DMS153 treated with DMSO at 0.1 percent for 48 hours (cell line): ENCODE measurements at regions not wholly inside any gene's neighbourhood (a gene's known extent, or its start where the extent isn't known, plus 50 kb on each side); places are given as distances from the start of the nearest gene placed in this dataset.
"Not testable (repeated sequence)": the region's sequence is repeated elsewhere in the genome, so short reads cannot be mapped to it uniquely, and the experiment has no call there.

ENCODE experiments used
- DNase-seq: peaks from one replicate; lab custom pipeline; 2025; ENCODE audit not compliant: unreplicated experiment; lab: John Stamatoyannopoulos, UW

DNA sequence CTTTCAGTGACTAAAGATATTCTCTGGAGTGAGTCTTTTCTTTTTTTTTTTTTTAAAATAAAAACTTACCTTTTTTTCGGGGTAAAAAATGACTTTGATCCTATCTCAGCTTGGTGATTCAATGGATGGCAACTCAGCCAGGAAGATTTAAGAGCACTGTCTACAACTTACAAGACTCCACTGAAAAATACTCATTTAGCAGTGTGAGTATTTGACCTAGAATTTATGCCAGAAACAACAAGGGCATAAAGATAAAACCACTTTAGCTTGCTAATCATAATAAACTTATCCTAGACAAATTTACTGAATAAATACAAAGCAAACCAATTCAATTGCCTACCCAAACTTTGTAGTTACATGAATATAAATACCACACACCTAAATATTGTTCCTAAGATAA lies 446.6 kb downstream of the RPS29 start:
- no peak for DNase-seq

DNA sequence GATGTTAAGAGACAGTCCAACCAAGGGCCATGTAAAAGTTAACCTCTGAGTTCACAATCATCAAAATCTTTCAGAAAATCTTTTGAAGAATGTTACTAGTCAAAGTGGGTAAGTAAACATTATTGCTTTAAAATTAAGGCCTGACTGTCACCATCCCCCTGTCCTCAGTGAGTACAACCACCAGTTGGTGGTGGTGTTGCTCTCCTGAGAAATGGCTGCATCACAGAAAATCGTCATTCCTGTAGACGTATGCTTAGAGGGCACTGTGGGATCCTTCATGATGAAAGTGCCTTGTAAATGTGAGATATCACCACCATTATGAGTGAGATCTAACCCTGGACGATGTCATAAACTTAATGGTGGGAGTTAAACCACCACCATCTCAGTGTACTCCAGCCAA lies 451.2 kb downstream of the RPS29 start:
- DNase-seq = no peak

DNA sequence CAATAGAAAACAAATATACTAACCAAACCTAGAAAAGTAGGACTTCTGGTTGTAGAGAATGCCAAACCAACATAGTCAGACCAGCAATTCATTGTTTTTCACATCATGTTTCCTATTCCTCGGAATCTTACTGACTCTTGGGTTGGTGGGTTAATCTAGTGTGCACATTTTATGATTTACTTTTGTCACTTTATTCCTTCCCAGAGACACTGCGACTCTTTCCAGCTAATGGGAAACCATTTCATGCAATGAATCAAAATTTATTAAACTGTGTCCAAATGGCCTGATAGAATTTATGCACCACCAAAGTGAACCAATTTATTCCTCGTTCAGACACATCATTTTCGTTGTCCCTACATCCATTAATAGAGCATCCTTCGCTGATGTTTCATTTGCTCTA lies 464.9 kb downstream of the RPS29 start:
- DNase-seq = no peak

DNA sequence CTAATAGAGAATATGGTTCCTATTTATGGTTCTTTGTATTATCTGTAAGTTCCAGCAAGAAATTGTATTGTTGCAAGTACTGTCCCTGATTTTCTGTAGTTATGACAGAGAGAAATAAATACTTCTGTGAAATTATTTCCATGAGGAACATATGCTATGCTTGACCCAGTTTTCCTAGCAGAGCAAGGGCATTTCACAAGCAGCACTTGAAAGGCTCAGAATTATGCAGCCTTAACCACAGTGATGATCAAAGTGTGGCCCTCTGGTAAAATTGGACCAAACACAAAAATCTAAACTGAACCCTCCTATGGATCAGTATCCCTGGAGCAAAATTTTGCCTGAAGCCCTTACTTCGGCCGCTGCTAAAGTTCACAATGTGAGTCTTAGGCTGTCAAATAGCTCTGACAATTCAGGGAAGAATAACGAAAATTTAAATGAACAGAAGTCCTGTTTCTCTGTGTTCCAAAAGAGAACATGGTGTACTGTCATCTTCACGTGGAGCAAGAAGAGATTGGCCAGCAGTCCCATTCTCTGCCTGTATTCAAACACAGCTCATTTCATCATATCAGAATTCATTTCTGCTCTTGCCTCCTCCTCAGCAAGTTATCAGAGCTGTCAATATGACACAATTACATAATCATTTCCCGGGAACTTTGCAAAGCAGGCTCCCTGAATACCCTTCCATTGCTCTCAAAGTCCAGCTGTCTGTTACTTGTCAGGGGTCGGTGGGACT lies 471.9 kb downstream of the RPS29 start:
- no peak for DNase-seq

- no peak for DNase-seq
Observed at GRCh38 chr14:49106741-49107667, 479.2 kb downstream of the RPS29 start.

- DNase-seq = no peak
Observed at GRCh38 chr14:49105956-49106355, 480.2 kb downstream of the RPS29 start.

DNA sequence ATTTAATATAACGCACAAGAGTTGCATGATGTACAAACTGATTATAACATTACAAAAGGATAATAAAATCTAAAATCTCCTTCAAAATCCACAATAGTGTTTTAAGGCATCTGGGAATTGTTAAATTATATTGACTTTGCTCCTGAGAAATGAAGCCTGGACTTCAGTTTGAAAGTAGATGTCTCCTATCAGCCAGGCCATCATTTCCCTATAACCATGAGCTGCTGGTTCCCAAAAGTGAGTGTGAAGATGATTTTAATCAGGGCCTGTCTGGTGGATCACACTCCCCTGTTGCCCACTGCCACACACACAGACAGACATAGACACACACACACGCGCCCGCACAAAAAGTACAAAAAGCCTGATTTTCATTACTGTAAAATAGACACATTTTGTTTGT lies 480.7 kb downstream of the RPS29 start:
- DNase-seq = no peak

DNA sequence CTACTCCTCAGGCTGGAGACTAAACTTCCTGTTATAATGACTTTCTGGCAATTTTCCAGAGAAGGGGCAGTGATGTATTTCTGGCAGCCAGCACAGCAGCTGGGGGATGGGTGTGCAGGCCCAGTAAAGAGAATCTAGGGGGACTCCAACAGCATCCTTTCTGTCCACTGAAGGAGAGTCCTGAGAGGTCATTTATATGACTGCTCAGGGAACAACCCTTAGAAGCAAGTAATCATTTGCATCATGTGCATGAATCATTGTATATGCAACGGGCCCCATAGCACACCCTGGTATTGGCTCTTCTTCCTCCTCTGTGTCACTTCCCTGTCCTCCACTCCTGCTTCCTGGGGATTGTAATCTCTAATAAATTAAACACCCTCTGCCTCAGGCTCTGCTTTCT lies 493.8 kb downstream of the RPS29 start:
- no peak for DNase-seq

DNA sequence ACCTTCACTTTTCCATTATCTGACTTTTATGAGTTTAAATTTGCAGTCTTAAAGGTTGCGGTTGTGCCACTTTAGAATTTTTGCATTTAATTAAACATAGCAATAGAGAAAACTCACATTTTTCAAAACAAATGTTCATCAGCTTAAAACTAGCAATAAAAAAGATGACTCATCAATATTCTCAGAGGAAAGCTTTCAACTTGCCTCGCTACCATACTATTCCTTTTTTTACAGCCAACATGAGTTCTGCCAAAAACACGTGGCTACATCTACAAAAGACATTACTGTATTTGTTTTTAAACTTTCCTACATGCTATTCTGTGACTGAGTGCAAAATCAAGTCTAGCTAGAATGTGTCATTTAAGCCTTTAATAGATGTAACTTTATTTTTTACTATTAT lies 497.1 kb downstream of the RPS29 start:
- DNase-seq = no peak

- DNase-seq = not testable (repeated sequence)
Observed at GRCh38 chr14:49073292-49073691, 512.9 kb downstream of the RPS29 start.

DNA sequence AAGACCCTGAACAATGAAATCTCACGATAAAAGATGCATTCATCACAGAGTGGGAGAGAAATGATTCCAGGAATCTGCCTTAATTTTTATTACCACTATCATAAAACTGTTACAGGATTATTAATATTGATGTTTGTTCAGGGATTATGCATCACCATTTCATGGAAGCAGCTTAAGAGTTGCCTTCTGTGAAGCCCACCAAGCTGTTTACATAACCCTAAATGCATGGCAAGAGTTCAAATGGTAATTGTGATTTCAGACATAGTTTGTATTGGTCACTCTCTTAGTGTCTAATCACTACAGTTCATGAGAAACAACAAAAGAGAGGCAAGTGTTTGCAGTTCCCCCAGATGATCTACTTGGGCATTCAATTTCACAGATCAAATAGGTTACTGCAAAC lies 527.7 kb downstream of the RPS29 start:
- no peak for DNase-seq

- DNase-seq = no peak
Observed at GRCh38 chr14:49057838-49058510, 528.2 kb downstream of the RPS29 start.

- no peak for DNase-seq
Observed at GRCh38 chr14:49056021-49056420, 530.2 kb downstream of the RPS29 start.

DNA sequence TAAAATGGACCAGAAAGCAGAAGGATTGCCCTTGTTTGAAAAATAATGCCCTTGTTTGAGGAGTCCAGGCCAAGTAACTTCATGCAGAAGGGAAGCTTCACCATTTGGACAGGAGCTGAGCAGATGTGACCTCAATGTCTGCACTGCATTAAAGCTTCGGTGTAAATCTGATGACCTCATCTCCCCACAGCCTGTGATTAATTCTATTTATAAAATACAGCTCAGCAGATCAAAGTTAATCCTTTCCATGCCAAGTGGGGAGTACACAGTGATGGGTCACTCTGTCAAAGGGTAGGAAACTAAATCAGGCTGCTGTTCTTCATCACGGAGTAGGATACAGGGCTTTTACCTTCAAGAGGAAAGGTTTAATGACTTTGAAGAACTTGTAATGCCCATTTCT lies 533.7 kb downstream of the RPS29 start:
- no peak for DNase-seq

- DNase-seq = no peak
Observed at GRCh38 chr14:49051328-49052060, 534.7 kb downstream of the RPS29 start.

- no peak for DNase-seq
Observed at GRCh38 chr14:49050822-49051221, 535.4 kb downstream of the RPS29 start.

DNA sequence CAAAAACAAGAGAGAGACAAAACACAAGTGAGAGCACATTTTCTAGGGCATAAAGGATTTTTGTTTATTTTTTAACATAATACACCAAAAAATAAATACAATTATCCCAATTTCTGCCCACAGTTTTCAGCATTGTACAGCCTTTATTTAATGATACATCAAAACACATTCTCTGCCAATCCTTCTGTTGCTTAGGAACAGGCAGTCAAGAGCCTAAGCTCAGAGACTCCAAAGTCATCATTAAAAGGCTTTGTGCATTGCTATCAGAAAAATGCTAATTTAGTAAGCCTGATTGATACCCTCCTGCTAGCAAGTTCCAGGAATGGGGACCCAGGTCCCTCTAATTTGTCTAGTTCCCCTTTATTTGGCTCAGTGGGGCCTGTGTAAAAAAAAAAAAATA lies 536.5 kb downstream of the RPS29 start:
- DNase-seq = no peak

- no peak for DNase-seq
Observed at GRCh38 chr14:49044981-49045380, 541.2 kb downstream of the RPS29 start.

DNA sequence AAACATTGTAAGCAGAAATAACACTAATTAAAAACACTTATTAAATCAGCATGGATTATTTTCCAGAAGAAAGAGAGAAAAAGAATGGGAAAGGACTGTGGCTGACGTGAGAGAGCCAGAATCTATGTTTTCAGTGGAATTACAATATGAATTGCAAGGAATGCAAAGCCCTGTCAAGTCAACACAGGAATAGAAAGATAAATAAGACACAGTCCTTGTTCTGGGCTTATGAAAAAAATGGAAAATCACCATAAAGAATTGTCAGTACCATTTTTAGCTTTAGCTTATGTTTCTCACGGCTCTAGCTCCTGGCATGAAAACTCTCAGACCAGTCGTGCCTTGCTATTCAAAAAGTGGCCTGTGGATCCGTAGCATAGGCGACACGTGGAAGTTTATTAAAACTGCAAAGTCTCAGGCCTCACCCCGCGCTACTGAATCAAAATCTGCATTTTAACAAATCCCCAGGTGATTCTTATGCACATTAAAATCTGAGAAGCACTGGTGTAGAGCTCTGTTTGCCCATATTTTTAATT lies 549.1 kb downstream of the RPS29 start:
- no peak for DNase-seq

DNA sequence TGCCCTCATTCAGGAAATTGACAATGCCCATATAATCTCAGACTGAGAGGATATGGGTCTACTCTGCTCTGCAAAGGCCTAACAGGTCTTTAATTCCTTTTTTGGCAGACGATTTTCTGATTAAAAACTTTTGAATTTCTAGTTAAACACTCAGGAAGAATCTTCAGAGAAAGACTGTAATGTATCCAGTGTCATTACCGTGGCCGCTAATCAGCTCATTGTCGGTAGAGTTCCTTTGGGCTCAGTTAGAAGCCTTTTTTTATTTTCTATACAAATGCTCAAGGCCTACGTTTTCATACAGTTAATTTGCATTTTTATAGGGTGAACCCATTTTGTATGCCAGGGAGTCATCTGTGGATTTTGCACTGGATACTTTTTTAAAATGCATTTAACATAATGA lies 549.9 kb downstream of the RPS29 start:
- no peak for DNase-seq

DNA sequence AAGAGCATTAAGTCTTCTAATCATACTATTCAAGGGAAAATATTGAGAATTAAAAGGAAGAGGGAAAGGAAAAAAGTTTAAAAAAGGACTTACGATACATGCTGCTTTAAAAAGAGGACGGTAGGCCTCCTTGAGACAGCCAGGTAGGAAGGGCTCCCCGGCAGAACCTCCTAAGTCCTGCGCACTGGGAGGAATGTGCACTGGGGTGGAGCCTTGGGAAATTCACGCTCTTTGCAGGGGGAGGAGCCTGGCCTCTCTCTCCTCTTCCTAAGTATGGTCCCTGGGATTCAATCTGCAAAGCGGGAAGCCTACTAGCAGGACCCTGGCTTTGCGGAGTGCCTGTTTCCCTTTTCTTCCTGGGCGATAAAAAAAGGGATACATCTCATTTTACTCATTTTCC lies 553.0 kb downstream of the RPS29 start:
- no peak for DNase-seq
